Activated CD4-positive, alpha-beta T cell treated with anti-CD3 and anti-CD28 coated beads, Interleukin-2, amount 50 U/mL, for 24 hours (primary cell): ENCODE measurements at regions not wholly inside any gene's neighbourhood (a gene's known extent, or its start where the extent isn't known, plus 50 kb on each side); places are given as distances from the start of the nearest gene placed in this dataset.

Experiments used
- DNase-seq, 2 donors: peaks; one replicate each; pipeline ENCODE4 v3.0.0-alpha.2; 2020; ENCODE audit warnings: low read depth in 1 of 2, low spot score in 1 of 2

DNA sequence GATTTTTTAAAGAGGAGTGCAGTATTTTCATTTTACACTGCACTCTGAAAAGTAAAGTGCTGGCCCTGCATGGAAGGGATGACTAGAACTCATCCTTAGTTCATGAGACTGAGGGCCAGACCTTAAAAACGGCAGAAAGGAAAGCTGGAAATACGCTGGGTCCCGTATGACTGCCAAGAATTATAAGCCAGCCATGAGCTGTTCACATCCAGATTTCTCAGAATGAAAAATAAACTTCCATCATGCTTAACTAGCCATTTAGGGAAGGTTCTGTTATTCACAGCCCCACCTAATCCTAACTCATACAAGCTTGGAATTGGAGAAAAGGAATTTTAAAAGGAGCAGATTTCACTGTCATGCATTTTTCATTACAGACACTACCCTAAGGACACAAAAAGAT lies 894.4 kb downstream of the FAT4 start:
- DNase-seq, result no peak

DNA sequence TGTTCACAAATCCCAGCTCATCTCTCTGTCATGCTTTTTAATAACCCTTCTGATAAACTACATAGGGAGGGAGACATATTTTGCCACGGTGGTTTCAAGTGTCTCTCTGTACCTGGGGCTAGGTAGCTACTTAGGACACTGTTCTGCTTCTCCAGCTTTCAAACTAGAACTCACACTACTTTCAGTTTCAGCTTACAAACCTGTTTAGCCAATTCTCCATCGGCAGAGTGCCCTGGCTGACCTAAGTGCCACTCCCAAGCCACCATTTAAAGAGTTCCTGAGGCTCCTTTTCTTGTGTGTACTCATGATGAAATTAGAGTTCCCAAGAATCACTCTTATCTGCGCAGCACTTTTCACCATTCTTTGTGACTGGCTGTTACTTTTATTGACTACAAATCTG lies 899.2 kb downstream of the FAT4 start:
- no peak for DNase-seq

DNA sequence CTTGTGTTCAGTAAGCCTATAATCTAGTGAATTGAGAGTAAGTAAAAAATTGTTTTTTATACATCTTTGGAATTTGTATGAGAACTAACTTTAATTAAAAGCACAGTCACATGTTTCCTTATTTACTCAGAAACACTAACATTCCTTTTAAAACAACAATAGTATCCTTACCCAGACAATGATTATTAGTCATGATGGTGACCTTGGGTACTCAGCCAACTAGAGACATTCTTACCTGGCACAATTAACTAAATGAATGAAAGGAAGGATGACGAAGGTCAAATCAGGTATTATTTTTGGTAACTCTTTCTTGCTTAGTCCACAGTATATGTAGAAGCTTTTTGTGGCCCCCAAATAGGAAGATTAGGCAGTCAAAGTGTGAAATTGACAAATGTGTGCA lies 901.0 kb downstream of the FAT4 start:
- DNase-seq, result no peak

DNA sequence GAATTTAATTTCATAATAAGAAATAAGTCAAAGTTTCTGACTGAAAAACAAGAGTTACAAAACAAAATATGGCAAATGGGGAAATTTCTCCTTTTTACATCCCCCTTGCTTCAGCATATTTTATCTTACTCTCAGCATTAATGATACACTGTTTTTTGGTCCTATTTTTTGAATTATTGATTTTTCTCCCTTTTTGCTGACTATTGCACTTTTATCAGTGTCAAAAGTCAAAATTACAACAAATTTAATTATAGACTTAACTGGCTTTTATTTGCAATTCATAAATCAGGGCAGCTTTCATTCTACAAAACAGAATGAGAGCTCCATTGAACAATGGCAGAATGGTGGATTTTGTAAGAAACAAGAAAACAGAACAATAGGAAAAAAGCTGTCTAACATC lies 901.9 kb downstream of the FAT4 start:
- no peak for DNase-seq

DNA sequence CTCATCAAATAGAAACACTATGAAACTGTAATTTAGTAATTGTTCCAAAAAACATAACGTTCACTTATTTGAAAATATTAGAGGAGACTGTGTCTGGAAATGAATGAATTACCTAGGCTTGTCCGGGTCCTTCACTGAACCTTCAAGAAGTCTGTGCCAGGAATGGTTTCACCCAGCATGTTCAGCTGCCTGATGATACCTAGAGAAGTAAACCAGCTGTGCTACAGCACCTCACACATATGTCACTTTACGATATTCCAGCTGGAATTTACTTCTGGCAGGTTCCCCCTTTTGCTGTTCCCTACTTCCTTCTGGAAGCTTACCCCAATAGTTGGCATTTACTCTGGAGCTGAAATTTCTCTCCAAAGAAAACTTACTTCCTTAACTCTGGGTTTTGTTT lies 906.5 kb downstream of the FAT4 start:
- no peak for DNase-seq

DNA sequence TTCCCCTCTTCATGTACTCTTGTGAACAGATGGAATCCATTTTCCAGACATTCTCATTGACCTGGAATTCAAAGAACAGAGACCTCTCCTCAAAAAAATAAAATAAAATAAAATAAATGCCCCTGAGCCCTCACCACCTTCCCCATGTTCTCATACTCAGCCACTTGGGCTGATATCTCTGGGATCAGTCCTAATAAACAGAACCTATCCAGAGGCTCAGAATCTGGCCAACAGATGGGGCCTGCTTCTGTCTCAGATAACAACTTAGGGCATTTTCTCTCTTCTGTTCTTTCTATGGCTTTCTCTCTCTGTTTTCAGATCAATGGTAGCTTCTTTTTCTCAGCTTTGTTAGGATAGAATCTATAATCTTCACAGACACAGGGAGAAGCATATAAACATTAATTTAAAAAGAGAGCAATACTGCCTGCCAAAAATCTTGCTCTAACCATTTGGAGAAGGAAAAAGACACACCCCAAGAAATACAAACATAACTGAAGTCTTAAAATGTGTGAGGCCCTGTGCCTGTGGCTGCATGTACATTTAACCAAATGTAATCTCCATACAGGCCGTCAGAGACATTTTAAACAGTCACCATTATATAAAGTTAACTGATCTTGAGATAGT lies 907.1 kb downstream of the FAT4 start:
- no peak for DNase-seq

DNA sequence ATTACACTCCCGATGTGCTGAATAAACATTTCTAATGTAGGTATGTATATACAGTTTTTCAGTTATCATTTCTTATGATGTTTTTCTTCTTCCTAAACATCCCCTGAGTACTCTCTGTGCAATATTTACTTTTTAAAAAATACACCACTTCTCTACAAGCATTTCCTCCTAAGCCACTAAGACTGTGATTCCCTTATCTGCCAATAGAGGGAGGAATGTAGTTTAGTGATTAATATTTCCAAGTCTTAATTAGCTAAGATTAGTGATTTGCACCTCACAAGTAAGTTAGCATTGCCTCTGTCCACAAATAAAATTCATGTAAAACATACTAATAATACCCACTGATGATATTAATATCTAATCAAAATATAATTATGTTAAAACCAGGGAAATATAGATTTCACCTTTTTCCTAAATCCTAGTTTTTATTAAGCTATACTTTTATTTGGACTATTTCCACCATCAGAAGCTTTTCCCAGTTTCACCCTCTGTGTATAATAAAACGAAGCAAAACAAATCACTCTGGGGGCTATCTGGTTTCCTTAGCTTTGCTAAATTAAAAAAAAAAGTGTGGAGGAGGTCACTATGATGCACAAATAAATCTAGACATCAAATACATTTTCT lies 909.1 kb downstream of the FAT4 start:
- DNase-seq, result no peak

DNA sequence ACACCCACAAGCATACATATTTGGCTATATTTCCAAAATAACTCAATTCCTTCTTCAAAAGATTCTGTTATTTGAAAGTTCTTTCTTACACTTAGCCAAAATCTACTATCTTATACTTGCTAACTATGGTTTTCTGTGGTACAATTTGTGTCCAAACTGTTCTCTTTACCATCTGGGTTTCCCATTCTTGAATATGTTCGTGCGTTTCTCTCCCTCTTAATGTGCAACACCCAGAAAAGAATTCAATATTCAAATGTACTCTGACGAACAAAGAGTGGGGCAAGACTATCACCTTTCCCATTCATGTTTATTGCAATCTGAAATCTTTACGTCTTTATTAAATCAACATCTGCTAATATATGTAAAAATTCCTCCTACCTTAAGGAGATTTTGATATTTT lies 912.7 kb downstream of the FAT4 start:
- DNase-seq, result no peak

DNA sequence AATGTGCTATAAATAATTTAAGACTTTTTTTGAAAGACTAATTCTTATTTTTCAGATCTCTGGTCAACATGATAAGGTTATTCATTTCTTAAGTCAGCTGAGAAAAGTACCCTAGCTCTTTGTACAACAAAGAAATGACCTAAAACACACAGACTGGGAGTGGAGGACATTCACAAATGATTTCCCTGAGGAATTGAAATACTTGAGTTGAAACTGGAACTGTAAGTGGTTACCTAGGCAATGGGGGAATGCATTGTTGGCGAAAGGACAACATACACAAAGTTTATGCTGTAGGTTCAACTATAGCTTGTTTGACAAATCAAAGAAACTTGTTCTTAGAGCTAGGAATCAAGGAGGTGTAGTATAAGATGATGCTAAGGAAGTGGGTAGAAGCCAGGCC lies 915.5 kb downstream of the FAT4 start:
- DNase-seq, result no peak

DNA sequence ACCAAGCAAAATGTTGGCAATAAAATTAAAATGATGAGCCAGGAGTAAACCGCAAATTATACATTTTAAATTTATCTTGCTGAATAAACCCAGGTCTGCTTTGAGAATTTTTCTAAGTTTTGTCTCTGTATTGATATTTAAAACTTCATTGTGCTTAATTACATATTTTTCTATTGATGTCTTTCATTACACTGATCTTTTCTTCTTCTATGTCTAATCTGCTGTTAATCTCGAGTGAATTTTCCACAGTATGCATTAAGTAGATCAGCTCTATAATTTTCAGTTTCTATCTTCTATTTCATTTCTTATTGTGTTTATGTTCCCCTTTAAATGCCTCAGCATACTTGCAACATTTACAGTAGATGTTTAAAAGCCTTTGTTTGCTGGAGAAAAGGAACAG lies 918.7 kb downstream of the FAT4 start:
- no peak for DNase-seq

DNA sequence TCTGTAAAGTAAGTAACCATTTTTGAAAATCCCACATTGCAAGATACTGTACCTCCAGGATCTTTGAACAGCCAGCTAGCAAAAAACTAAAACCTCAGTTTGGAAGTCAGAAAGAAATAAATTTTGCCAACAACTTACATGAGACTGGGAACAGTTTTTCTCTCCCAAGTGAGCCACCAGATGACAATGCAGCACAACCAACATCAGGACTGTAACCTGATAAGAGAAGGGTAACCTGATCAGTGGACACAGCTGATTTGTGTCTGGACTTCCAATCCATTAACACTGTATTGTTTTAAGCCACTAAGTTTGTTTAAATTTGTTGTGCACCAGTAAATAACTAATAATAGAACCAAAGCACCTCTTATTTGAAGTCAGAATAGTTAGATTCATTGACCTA lies 923.3 kb downstream of the FAT4 start:
- no peak for DNase-seq

DNA sequence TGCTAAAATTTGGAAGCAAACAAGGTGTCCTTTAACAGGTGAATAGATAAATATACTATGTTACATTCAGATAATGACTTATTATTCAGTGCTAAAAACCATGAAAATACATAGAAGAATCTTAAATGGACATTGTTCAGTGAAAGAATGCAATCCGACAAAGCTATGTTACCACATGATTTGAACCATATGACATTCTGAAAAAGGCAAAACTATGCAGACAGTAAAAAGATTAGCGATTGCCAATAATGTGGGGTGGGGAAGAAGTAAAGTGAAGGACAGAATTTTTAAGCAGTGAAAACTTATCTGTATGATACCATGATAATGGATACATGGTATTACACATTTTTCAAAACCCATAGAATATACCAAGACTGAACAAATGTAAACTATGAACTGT lies 926.9 kb downstream of the FAT4 start:
- DNase-seq, result no peak

DNA sequence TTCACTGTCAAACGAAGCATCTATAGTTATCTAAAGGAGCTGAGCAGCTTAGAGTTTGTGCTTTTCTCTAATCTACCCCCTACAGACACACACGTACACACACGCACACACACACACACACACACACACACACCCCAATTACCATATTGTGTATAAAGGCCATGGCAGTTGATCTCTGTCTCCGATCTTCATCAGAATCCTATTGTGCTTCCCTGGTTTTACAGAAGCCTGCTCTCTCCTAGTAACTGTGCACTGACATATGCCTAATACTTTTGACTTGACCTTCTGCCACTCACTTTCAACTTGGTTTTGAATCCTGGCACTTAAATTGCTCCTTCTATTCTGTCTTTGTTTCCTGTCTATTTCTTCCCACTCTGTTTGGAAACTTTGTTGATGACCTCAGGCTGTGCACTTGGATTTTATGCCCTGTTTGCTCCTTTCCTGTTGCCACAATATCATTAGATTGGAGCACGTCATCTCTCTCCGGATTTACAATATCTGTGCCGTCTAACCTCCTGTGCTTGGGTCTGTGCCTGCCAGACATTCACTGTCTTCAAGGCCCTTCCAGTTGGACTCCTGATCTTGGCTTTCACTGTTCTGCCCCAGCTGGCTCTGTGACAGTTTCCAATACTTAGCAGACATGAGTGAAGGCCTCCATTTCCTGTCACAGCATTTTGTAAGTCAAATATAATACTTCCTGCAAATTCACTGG lies 928.1 kb downstream of the FAT4 start:
- DNase-seq, result no peak

DNA sequence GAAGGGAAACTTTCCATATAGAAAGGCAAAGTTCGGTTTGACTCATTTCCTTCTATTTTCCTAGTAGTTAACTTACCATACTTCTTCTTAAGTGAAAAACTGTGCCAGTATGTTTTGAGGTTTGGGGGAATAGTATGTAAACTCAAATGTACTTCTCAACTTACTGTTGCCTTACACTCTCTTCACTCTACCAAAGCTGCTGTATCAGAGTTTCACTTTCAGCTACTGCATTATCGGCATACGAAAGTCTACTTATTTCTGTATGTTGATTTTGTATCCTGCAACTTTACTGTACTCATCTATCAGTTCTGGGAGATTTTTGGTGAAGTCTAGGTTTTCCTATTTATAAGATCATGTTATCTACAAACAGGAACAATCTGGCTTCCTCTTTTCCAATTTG lies 932.7 kb downstream of the FAT4 start:
- no peak for DNase-seq

DNA sequence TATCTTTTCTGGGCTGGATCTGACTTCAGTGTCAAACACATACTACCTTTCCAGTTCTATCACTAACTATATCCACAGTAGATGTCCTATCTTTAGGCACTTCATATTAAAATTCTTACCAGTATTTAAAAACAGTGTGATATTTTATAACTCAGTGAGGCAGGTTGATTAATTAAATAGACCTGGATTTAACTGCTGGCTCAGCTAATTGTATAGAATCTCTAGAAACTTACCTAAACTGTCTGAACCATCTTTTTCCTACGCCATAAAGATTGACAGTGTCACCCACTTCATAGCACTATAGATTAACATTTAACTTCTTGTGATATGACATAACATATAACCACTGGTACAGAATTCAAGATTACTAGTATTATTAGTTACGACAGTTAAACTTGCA lies 935.3 kb downstream of the FAT4 start:
- no peak for DNase-seq

DNA sequence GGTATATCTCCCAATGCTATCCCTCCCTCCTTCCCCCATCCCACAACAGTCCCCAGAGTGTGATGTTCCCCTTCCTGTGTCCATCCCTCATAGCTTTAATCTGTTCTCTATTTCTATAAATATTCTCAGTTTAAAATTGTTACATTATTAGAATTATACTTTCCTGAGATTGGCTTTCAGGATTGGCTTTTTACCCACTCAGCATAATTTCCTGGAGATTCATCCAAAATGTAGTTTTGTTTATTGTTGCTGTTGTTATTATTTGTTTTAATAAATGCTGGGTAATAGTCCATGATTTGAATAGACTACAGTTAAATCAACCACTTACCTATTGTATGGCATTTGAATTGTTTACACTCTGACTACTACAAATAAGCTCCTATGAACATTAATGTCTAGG lies 936.4 kb downstream of the FAT4 start:
- DNase-seq, result no peak

DNA sequence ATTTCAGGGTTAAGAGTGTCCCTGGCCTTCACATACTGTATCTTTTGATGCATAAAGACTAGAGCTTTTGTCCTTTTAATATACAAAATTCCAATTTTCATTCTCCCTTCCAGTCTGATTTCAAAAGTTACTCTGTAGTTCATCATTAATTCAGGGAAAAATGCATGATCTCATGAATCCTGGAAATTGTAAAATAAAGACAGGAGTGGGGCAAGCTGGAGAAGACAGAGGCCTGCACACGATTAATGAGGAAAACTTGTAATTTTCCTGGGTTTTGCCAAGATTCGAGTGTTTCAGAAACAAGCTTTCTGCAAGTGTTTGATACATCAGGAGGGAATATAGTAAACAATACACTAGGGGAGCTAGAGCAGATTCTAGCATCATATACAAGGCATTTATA lies 947.9 kb downstream of the FAT4 start:
- DNase-seq, result no peak

DNA sequence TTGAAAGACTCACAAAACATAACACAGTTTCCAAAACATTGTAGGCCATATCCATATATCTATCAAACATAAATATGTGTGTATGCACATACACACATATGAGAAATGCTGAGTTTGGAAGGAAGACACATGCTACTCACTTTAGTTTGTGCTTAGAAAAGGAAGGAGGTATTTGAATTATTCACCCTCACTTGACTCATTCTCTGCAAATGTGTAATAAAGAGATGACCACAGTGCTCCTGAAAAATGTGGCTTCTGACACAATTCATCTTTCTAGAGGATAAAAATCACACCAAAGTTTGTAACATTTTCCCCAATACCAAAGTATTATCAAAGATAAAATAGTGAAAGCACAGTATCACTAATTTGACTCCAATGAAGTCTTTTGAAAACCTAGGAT lies 950.1 kb downstream of the FAT4 start:
- DNase-seq, result no peak

DNA sequence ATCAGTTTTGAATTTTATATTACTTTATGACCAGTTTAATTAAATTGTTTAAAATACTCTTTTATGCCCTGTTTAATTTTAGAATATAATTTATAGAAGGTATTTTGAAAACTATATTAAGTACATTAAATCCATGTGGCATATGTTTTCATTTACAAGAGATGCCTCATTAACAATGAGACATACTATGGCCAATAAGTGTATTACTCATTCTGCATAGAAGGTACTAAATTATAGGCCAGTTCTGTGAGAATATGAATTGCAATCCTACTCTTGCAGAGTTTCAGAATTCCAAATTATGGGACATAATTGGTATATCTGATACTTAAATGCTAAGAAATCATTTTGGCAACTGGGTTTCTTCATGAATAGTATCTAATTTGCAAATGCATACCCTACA lies 951.1 kb downstream of the FAT4 start:
- DNase-seq, result no peak

DNA sequence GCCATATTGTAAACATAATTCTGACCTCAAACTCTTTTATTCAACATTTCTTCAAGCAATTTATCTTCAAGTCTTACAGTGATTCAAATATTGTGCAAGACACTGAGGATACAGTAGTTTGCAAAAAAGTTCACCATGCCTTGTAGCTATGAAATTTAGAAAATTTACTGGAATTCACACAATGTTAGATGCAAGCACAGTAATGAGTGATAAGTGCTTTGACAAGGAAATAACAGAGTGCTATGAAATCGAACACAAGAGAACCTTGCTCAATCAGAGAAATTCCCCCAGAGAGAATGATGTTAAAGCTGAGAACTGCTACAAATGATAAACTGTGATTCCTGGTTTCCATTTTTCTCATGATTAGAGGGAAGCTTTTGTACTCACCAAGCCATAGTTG lies 952.9 kb downstream of the FAT4 start:
- DNase-seq, result no peak

DNA sequence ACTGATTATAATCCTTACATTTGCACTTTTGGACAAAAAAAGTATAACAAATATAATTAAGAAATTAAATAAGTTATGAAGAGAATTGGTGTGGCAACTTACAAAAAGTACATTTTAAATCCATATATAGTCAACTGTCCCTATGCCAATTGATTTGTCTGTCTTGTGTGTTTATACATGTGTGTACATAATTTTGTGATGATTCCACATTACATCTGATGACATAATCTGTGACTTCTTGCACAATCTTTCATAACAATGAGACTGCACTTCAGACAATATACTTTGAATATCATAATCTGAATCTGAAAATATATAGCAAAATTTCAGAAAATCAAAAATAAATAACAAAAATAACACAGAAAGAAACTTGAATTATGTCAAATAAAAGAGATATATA lies 953.4 kb downstream of the FAT4 start:
- no peak for DNase-seq

DNA sequence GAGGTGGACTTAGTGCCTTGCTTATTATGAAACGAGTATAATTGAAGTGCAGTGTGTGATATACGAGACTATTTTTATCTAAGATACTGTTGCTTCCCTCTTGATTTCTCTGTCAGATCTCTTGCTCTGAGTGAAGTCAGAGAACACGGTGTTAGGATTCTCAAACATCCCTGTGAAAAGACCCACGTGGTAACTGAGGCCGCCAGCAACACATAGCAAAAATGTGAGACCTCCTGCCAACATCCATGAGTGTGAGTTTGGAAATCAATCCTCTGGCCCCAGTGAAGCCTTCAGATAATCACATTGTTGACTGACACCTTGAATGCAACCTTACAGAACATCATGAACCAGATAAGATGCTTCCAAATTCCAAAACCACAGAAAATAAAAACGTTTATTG lies 954.4 kb downstream of the FAT4 start:
- DNase-seq, result no peak

DNA sequence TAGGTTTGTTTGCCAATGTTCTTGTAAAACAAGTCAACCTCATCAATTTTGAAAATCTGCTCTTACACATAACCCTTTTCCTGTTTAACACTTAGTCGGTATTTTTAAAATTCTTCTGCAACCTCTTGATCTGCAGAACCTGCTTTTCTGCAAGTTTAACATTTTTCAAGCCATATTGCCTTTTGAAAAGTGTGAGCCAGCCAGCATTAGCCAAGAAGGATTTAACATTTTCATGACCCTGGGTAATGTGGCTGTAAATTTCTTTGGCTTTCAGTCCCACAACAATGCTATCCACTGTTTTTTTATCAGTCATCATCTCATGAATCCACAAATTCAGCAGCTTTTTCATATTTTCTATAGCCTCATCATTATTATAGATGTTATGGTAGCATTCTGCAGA lies 956.5 kb downstream of the FAT4 start:
- no peak for DNase-seq
